ENCODE measurements at regions not wholly inside any gene's neighbourhood (a gene's known extent, or its start where the extent isn't known, plus 50 kb on each side); places are given as distances from the start of the nearest gene placed in this dataset.

GRCh38 chr10:43930777-43931176, 282.1 kb upstream of the ZNF32 start:
- no peak for DNase-seq (ENCODE audit: low read depth)
- H3K4me3 ChIP-seq (ENCODE audit: low read depth, low read length): no peak overlapping the region
- TF ChIP-seq CTCF (IDR thresholded peaks at IDR 0.05; ENCODE audit: low read depth, low read length, missing control alignments): no peak

- DNase-seq (ENCODE audit: low read depth): no peak
- no peak overlapping the region for H3K4me3 ChIP-seq (ENCODE audit: low read depth, low read length)
- TF ChIP-seq CTCF (IDR thresholded peaks at IDR 0.05; ENCODE audit: low read depth, low read length, missing control alignments): no peak
Observed at GRCh38 chr10:43930243-43930642, 281.6 kb upstream of the ZNF32 start.

- no peak for TF ChIP-seq CTCF (IDR thresholded peaks at IDR 0.05; ENCODE audit: low read depth, low read length, missing control alignments)
- no peak overlapping the region for H3K4me3 ChIP-seq (ENCODE audit: low read depth, low read length)
- DNase-seq (ENCODE audit: low read depth): no peak
Observed at GRCh38 chr10:43929122-43929521, 280.4 kb upstream of the ZNF32 start.

GRCh38 chr10:43928425-43928968, 279.8 kb upstream of the ZNF32 start:
- DNase-seq (ENCODE audit: low read depth): no peak
- no peak for TF ChIP-seq CTCF (IDR thresholded peaks at IDR 0.05; ENCODE audit: low read depth, low read length, missing control alignments)
- no peak overlapping the region for H3K4me3 ChIP-seq (ENCODE audit: low read depth, low read length)

- no peak overlapping the region for H3K4me3 ChIP-seq (ENCODE audit: low read depth, low read length)
- no peak for DNase-seq (ENCODE audit: low read depth)
- no peak for TF ChIP-seq CTCF (IDR thresholded peaks at IDR 0.05; ENCODE audit: low read depth, low read length, missing control alignments)
Observed at GRCh38 chr10:43926875-43927406, 278.3 kb upstream of the ZNF32 start.

- no peak overlapping the region for H3K4me3 ChIP-seq (ENCODE audit: low read depth, low read length)
- no peak for DNase-seq (ENCODE audit: low read depth)
- no peak for TF ChIP-seq CTCF (IDR thresholded peaks at IDR 0.05; ENCODE audit: low read depth, low read length, missing control alignments)
Observed at GRCh38 chr10:43926371-43926770, 277.7 kb upstream of the ZNF32 start.

GRCh38 chr10:43925793-43926192, 277.1 kb upstream of the ZNF32 start:
- DNase-seq (ENCODE audit: low read depth): no peak
- no peak for TF ChIP-seq CTCF (IDR thresholded peaks at IDR 0.05; ENCODE audit: low read depth, low read length, missing control alignments)
- no peak overlapping the region for H3K4me3 ChIP-seq (ENCODE audit: low read depth, low read length)

All from GM12864 (cell line).